ENCODE measurements at regions not wholly inside any gene's neighbourhood (a gene's known extent, or its start where the extent isn't known, plus 50 kb on each side); places are given as distances from the start of the nearest gene placed in this dataset.

DNA sequence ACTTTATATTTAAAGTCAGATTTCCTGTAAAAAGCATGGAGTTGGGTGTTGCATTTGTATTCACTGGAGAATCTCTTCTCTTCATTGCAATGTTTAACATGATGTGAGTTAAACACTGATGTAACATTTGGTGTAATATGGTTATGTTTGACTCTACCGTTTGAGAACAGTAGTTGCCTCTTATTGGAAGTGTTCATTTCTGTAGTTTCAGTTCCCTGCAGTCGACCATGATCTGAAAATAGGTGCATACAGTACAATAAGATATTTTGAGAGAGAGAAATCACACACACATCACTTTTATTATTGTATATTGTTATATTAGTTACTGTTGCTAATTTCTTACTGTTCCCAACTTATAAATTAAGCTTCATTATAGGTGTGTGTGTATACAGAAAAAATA lies 105.2 kb upstream of the SPACA7 start:
- no peak for TF ChIP-seq CTCF (IDR thresholded peaks at IDR 0.05; ENCODE audit: control extremely low read depth in 1 of 3, insufficient read depth in 1 of 3, low read depth in 1 of 3, low read length in 3 of 3)
- TF ChIP-seq POLR2A (IDR thresholded peaks at IDR 0.05; ENCODE audit: control extremely low read depth in 1 of 2, low read depth in 2 of 2, low read length in 2 of 2): no peak
- TF ChIP-seq POLR2AphosphoS5 (IDR thresholded peaks at IDR 0.05; ENCODE audit: low read depth, low read length): no peak
- no peak for TF ChIP-seq EZH2 (IDR thresholded peaks at IDR 0.05; ENCODE audit: low read depth, low read length, severe bottlenecking)
